SK-N-SH treated with all-trans-retinoic acid at 6 μM for 48 hours (cell line): ENCODE measurements at regions not wholly inside any gene's neighbourhood (a gene's known extent, or its start where the extent isn't known, plus 50 kb on each side); places are given as distances from the start of the nearest gene placed in this dataset.

ENCODE experiments used
- CSDC2 ChIP-seq: fragments of 250-450 bp; sonication (Bioruptor Pico); IDR thresholded peaks from 2 replicates; pipeline ENCODE4 v1.5.0; 2020; ENCODE audit warnings: mild to moderate bottlenecking, moderate library complexity
- TCF4 ChIP-seq: fragments of 250-450 bp; sonication (Bioruptor Pico); IDR thresholded peaks from 2 replicates; pipeline ENCODE4 v1.8.0; 2021; ENCODE audit warnings: mild to moderate bottlenecking, moderate library complexity, borderline replicate concordance

GRCh38 chr16:66049865-66050264 lies 316.6 kb upstream of the CDH5 start:
- TF ChIP-seq CSDC2 (CRISPR knock-in tag): no peak
- no peak for TF ChIP-seq TCF4 (CRISPR knock-in tag)
